22Rv1 (cell line): ENCODE measurements at regions not wholly inside any gene's neighbourhood (a gene's known extent, or its start where the extent isn't known, plus 50 kb on each side); places are given as distances from the start of the nearest gene placed in this dataset.

Experiments
- H3K27ac ChIP-seq: fragments of 450-650 bp; 2 replicates; pipeline ENCODE4 v1.5.1; 2017
- ZFX ChIP-seq: fragments of 450-650 bp; IDR thresholded peaks from 2 replicates; pipeline ENCODE4 v1.6.1; 2017; ENCODE audit warnings: antibody characterized with exemption, borderline replicate concordance
- TF ChIP-seq, protein P1 (sequence below): fragments of 450-650 bp; IDR thresholded peaks from 2 replicates; pipeline ENCODE4 v1.5.1; 2017; ENCODE audit warnings: mild to moderate bottlenecking

DNA sequence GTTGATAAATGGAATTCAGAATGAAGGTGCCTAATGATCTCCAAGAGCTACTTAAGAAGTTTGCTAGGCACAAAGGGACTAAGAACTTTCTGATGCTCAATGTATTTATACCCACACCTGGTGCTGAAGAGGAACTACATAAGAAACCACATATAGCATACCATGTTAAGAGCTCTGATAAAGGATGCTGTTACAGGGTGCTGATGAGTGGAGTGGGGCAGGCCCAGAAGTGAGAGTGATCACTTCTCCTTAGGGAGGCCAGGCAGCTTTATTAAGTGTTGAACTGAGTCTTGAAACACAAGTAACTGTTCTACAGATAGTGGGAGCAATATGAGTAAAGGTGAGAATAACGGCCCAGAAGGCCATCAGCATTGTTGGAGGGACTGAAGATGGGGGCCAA lies 68.3 kb upstream of the CHRDL1 start:
- no peak overlapping the region for H3K27ac ChIP-seq
- no peak for TF ChIP-seq ZFX
- TF ChIP-seq, protein P1, sequence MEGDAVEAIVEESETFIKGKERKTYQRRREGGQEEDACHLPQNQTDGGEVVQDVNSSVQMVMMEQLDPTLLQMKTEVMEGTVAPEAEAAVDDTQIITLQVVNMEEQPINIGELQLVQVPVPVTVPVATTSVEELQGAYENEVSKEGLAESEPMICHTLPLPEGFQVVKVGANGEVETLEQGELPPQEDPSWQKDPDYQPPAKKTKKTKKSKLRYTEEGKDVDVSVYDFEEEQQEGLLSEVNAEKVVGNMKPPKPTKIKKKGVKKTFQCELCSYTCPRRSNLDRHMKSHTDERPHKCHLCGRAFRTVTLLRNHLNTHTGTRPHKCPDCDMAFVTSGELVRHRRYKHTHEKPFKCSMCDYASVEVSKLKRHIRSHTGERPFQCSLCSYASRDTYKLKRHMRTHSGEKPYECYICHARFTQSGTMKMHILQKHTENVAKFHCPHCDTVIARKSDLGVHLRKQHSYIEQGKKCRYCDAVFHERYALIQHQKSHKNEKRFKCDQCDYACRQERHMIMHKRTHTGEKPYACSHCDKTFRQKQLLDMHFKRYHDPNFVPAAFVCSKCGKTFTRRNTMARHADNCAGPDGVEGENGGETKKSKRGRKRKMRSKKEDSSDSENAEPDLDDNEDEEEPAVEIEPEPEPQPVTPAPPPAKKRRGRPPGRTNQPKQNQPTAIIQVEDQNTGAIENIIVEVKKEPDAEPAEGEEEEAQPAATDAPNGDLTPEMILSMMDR: no peak

DNA sequence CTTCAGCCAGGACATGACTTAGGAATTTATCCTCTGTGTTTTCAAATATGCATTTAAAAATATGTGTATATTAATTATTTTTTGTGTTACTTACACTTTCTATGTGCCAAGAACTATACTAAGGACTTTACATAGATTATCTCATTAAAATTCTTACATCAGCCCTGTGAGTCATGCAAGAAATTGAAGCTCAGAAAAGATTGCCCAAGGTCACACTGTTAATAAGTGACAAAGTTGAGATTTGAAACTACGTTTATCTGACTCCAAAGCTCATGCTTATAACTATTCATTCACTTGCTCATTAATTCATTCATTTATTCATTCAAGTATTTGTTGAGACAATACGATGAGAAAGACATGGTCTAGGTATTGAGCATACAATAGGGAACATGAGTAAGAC lies 62.9 kb upstream of the CHRDL1 start:
- TF ChIP-seq, protein P1: no peak
- TF ChIP-seq ZFX: no peak
- H3K27ac ChIP-seq: no peak overlapping the region

- no peak overlapping the region for H3K27ac ChIP-seq
- TF ChIP-seq, protein P1: peak; percentile 35
- no peak for TF ChIP-seq ZFX
Measured at GRCh38 chrX:110853610-110854009, 58.0 kb upstream of the CHRDL1 start.

DNA sequence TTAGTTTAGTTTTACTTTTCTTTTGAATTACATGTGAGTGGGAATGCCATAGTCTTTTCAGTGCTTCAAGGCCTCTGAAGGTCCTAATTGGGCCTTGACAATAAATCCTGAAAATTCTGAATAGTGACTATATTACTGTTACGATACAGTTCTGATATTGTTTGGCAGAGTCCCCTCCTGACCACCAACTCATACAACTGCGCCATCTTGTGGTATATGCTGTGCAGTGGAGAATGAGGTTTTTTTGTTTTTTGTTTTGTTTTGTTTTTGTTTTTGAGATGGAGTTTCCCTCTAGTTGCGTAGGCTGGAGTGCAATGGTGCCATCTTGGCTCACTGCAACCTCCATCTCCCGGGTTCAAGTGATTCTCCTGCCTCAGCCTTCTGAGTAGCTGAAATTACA lies 56.6 kb upstream of the CHRDL1 start:
- H3K27ac ChIP-seq: no peak overlapping the region
- TF ChIP-seq, protein P1: peak; percentile 58
- TF ChIP-seq ZFX: no peak

GRCh38 chrX:110851780-110852179 lies 56.2 kb upstream of the CHRDL1 start:
- TF ChIP-seq, protein P1: no peak
- no peak for TF ChIP-seq ZFX
- H3K27ac ChIP-seq: no peak overlapping the region

- H3K27ac ChIP-seq: no peak overlapping the region
- TF ChIP-seq ZFX: no peak
- TF ChIP-seq, protein P1: peak; percentile 46
Measured at GRCh38 chrX:110847334-110847733, 51.7 kb upstream of the CHRDL1 start.

DNA sequence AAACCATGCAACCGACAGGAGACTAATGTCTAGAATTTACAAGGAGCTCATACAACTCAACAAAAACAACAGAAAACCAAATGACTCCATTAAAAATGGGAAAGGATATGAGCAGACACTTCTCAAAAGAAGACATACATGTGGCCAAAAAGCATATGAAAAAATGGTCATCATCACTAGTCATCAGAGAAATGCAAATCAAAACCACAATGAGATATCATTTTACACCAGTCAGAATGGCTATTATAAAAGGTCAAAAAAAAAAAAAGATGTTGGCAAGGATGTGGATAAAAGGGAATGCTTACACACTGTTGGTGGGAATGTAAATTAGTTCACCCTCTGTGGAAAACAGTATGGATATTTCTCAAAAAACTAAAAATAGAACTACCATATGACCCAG lies 50.5 kb upstream of the CHRDL1 start:
- TF ChIP-seq, protein P1: no peak
- no peak overlapping the region for H3K27ac ChIP-seq
